Suppressor macrophage treated with lipopolysaccharide for 1 hour (primary cell): ENCODE measurements at regions not wholly inside any gene's neighbourhood (a gene's known extent, or its start where the extent isn't known, plus 50 kb on each side); places are given as distances from the start of the nearest gene placed in this dataset.
A peak's percentile ranks its signal among the peaks of the same experiment; 100 is the strongest.
"Not testable (repeated sequence)": the region's sequence is repeated elsewhere in the genome, so short reads cannot be mapped to it uniquely, and the experiment has no call there.

Experiments
- DNase-seq, 3 donors: peaks; one replicate each; pipeline ENCODE4 v3.0.0-alpha.2; 2020 to 2022

DNA sequence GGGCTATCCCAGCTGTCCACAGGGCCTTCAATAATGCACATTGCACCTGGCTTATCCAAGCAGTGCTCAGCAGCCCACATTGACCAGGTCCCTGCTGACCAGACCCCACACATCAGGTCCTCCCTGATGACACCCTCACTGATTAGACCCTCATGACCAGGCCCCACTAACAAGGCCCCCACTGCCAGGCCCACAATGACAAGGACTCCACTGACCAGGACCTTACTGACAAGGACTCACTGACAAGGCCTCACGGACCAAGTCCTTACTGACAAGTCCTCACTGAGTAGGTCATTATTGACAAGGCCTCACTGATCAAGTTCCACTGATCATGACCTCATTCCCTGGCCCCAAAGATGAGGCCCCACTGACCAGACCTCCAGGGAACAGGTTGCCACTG lies 3837.8 kb upstream of the OR11H1 start:
- DNase-seq, result not testable (repeated sequence)

GRCh38 chr22:11703588-11703987 lies 3824.4 kb upstream of the OR11H1 start:
- peak in 2 of 3 donors; percentile 0 to 8 for DNase-seq

DNA sequence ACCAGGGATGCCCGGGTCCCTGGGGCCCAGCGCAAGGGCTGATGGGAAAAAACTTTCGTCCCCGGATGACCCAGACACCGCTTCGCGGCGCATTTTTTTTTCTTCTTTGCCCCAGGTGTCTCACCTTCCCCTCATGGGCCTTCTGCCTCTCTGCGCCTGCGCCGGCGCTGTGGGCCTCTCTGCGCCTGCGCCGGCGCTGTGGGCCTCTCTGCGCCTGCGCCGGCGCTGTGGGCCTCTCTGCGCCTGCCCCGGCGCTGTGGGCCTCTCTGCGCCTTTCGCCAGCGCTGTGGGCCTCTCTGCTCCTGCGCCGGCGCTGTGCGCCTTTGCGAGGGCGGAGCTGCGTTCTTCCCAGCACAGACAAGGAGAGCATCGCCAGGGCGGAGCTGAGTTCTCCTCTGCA lies 3821.2 kb upstream of the OR11H1 start:
- DNase-seq, result not testable (repeated sequence)
